Inflammatory macrophage treated with lipopolysaccharide for 1 hour (primary cell): ENCODE measurements at regions not wholly inside any gene's neighbourhood (a gene's known extent, or its start where the extent isn't known, plus 50 kb on each side); places are given as distances from the start of the nearest gene placed in this dataset.
A peak's percentile ranks its signal among the peaks of the same experiment; 100 is the strongest.

Experiments
- DNase-seq, 2 donors: peaks; one replicate each; pipeline ENCODE4 v3.0.0-alpha.2; 2020 to 2022

DNA sequence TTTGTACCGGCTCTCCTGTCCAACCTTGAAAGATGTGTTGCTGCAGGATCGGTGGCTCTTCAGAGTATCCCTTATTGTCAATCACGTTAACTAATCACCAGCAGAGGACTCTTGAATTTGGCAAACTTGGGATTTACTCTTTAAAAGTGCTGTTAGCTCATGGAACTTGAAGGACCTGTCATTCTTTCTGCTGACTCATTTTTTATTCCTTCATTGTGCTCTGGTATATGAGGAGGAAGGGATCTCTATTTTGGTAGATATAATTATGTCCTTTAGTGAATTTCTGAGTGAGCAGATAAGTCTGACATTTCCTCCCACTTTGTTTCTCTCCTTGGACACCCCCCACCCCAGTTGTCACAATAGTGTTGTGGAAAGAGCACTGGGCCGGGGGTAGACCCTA, 175.1 kb upstream of the HDAC9 start:
- no peak for DNase-seq

DNA sequence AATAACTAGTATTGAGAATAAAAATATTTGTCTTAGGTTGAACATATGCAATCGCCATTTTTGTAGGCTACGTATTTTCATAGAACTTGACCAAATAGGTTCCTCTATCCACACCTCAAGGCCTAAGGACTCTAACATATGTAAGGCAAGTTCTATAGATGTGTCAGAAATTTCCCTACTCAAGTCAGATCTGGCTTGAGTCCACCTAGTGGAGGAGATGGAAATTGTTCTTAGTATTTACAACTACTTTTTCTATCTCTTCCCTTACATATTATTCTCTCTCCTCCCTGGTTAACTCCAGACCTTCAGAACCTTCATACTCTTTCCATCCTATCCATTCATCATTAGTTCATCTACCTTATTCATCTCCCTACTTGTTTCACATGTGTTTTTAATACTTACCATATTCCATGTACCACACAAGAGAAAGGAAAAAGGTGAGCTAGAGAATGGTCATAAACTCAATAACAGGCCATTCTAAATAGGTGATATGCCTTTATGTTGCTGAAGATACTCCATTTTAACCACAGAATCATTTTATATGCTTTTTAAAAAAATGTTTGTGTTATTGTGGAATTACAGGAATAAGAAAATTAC, 174.5 kb upstream of the HDAC9 start:
- peak in 1 of 2 donors; percentile 66 for DNase-seq

DNA sequence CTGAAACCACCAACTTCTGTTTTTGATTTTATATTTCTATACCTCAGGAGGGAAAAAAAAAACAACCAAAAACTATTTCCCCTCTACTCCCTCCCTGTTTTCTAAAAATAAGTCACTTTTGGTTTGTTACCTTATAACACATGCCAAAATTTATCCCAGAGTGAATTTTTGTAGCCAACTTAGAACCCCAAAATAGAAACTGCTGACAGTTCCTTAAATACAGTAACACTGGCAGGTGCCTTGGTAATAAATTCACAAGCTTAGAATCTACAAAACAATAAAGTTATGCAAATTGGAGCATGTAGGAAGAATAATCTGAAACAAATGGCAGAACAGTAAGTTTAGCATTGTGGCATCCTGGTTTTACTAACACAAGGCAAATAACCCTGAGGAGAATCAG, 165.0 kb upstream of the HDAC9 start:
- DNase-seq = no peak

DNA sequence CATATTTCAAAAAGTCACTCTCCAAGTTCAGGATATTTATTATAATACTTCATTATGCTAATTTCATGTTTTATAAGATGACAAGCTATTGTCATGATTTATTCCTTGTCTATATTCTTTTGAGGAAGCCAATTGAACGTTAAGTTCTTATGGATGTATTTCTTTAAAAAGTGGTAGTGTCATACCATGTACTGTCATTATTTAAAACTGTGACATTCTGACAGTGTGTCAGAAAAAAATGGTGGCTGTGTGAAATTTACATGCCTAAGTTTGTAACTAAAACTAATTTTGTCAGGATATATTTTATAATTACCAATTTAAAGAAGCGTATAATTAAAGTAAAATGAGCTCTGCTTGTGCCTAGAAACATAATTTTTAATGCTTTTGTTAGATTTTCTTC, 158.9 kb upstream of the HDAC9 start:
- DNase-seq = no peak

DNA sequence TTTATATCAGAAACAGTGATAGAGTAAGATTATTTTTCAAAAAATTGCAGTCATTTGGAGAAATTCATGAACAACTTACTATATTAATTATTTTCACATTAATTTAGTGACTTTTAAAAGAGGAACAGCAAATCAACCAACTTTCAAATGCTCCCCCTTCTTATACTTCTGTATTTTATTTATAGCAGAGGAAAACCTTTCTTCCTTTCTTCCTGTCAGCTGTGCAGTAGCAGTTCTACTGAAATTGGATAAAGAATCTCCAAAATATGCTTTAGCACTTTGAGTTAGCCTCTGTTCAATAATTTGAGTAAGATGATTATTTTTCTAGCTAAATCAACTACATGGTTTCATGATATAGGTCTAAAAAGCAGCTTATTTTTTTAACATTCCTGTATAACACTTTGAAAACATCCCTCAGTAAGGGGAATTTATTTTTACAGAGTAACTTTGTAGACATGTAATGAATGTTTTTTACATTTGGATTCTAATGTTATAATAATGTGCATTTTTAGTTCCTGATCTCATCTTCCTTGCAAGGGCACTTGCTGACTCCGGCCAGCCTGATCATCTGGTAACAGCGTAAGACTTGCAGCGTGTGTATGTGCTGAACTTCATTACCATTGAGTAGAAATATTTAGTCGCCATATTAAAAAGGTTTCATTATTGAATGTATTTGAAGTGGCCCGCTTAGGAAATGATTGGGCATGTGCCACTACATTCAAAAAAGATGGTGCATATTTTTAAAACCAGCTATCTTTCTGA, 158.3 kb upstream of the HDAC9 start:
- DNase-seq = peak; percentile 46 to 73

DNA sequence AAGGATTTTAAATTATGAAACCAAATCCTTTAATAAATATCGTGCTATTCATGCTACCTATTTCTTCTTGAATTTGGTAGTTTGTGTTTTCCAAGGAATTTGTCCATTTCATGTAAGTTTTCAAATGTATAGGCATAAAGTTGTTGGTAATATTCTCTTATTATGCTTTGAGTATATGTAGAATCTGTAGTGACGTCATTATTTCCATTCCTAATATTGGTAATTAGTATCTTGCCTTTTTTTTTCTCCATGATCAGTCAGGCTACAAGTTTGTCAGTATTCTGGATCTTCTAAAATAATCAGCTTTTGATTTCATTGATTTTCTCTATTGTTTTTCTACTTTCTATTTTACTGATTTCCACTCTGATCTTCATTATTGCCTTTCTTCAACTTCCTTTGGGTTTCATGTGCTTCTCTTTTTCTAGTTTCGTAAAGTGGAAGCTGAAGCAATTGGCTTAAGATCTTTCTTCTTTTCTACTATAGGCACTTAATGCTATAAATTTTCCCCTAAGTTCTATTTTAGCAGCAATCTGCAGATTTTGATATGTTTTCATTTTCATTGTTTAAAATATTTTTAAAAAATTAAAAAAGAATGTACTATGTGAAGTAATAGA, 156.5 kb upstream of the HDAC9 start:
- DNase-seq = peak; percentile 39 to 40

DNA sequence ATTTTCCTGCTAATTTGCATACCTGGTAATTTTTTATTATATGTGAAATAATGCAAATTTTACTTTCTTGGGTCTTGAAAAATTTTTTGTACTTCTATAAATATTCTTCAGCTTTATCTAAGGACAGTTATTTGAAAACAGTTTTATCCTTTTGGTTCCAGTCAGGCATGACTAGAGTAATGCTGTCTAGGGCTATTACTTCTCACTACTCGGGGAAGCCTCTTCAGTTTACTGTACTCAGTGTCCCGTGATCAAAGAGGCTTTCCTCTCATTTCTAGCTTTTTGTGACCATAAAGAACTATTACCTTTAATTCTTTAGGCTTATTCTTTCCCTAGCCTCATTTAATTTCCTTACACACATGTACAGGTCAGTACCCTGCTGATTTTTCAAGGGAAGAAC, 153.8 kb upstream of the HDAC9 start:
- no peak for DNase-seq

DNA sequence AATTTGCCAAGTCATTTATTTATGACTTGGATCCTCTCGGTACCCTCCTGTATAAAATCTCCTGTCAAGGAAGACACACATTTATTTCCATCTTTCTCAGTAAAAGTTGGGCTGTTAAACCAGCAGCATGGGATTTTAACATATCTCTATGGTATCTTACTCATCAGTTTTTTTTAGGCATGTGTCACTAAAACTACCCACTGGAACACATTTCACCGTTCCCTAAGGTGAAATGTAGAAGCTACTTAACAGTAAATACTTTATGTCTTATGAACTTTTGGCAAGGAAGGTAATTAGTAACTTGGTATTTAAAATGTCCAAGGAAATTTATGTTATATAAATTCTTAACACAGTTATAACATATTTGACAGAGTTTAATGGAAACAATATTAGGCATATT, 152.5 kb upstream of the HDAC9 start:
- DNase-seq = no peak

DNA sequence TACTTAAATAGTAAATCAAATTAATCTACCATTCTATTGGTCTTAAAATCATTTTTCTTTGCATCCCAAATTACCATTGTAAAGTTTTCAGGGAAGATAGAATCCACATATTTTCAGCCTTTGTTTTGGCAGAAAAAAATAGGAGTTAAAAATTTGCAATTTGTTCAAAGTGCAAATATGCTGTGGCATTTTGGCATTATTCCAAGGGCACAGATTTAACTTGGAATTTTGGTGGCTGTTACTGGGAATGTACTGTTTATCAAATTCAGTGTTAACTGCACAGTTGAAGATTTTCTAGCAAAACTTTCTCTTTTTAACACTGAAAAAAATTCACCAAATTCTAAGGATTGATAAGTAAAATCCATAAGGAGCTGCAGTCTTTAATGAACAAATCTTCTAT, 151.0 kb upstream of the HDAC9 start:
- DNase-seq = no peak

DNA sequence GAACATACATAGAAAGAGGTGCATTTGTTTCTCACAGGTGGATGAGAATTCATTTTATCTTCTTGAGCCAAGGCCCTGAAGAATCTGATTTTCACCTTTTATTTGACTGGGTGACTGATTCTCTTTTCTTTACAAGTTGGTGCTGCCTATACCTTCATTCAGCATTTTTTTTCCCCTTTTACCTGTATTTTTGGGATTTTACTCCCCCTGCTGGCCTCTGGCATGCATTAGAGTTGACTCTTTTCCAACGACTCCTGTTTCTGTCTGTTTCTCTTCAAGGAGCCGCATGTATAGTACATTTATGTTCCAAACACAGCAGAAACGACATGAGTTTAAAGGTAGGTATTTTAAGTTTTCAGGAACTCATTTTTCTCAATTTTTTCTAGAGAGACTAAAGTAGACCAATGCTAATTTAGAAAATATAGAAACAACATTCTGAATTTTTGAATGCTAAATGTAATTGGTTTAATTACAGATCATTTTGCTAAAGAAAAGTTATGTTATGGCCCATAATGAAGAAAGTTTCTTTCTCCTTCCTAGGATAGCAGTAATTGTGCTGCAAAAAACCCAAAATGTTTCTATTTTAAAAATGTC, 149.8 kb upstream of the HDAC9 start:
- DNase-seq = peak in 1 of 2 donors; percentile 75

DNA sequence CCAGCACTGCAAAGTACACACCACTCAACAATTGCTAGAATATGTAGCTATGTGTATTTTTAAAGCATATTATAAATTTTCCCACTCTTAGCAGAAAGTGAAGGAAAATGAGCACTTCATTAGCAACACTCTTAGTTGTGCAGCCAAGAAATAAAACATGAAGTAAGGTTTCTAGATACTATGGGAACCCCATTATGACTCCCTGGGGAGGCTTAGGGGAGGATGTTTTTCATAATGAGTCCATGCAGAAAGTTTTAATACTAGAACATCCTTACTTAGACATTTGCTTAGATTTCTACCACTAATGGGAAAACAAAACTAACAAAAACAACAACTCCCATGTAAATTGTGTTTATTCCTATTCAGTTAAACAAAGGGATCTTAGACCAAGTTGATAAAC, 148.4 kb upstream of the HDAC9 start:
- DNase-seq = no peak

DNA sequence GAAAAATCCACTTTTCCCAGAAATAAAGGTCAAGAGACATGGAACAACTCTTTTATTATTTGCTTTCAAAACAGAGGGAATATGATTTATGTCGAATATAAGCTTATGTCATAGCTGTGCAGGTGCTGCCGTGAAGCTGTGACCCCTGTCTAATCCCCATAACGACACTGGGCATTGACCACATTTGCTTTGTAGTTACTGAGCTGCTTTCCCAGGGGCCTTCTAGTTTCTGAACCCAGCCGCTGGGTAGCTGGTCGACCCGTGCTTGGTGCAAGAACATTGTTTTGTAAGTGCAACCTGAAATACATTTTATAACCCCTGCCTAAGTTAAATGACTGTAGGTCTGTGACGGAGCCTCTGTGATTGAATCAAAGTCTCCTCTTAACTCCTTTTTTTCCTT, 144.9 kb upstream of the HDAC9 start:
- no peak for DNase-seq

DNA sequence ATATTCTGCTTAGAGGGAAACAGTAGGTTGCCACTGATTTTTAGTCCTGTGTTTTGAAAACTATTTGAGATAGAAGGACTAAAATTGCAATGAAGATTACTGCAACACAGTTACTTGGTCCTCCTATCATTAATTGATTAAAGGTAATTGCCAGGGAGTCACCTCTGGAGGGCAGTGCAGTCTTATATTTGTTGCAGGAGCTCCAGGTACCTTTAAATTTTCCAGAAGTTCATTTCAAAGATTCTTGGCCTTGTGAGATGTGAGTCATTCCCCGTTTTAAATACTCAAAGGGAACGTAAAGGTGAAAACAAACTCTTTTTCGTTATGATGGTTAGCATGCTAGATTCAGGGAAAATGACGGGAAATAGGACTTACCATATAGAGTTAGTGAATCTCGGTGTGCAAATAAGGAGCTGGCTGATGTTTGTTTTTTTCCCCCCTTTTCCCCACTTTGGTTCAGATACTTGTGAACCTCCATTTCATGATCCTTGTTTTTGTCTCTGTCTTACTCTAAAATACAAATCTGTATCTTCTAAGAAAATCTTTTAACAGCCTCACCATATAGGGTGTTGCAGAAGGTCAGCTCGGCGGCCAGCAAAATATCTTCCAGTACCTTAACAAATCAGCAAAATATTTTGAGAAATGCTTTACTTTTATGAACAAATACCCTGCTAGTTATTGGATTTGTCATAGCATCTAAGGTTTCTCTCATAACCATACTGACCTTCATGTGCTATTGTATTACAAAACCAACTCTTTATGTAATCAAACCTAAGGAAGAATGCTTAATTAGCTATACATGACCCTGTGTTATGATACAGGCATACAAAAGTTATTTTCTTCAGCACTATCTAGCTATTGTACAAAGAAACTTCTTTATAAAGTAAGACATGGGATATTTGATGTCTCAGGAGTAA, 143.0 kb upstream of the HDAC9 start:
- DNase-seq = peak; percentile 30 to 53

DNA sequence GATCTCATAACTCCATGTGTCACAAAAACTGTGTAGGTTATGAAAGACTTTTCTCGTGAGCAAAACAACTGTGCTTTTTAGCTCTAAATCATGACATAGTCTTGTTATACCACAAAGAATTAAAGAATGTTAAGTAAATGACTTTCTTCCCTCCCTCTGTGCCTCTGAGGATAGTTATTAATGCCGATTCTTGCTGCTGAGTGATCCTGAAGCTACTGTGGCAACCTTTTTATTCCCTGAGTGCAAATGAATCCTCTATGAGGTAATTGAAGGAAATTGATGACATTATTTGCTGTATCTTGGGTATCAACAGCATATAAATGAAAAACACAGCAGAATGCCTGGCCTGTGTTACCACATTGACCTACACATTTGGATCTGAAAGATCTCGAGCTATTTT, 142.2 kb upstream of the HDAC9 start:
- no peak for DNase-seq

DNA sequence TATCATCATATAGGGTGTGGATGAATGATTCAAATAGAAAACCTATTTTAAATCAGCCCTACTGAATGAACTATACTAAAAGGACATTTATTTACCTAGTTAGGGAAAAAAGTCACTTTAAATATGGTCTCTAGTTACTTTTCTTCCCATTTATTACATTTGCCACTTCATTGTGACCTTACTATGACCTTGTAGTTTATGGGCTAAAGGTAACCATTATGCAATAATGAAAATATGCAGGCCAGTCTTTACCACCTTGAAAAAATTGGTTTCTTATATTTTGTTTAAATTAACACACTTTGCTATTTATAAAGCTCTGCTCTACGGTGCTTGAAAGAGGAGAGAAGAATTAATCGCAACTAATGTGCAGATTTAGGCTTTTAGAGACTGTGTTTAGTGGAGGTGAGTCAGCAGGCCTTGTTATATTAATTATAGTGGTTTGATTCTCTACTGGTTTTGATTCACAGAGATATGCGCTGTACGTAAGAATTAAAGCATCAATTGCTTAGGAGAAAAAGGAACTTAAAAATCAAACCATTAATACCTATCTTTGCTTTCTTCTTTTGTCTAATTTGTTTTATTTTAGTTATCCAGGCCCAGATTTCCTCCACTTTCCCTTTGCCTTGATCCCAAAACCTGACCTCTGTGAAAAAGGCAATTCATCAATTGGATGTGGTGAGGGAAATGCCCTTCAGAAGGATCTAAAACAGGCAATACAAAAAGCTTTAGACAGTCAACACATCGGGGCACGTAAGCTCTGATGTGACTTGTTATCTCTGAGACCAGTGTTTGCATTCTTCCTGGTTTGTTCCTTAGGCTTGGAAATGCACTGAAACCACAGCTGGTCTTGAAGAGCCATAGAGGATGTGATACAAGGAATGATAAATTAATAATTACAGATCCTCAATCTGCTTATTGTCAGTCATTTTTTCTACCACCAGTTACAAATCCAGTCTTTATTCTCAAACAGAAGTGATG, 141.2 kb upstream of the HDAC9 start:
- DNase-seq = no peak

DNA sequence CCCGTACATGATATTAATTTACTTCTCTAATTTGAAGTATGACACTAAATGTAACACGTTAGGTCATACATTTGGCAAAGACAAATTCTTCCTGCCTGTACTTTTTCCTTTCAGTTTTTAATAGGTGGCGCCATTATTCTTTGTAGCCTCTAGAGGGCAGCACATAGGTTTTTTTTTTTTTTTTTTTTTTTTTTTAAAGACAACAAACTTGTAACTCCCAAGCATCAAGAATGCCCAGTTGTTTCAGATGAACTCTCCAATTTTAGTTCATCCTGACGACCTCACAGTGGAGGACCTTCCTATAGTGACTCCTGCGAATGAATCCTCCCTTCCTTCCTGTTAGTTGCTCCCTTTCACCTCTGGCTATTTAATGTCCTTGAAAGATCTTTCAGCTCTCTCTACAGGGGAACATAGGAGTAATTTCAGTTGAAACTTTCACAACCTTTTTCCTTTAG, 139.3 kb upstream of the HDAC9 start:
- peak; percentile 79 to 82 for DNase-seq

DNA sequence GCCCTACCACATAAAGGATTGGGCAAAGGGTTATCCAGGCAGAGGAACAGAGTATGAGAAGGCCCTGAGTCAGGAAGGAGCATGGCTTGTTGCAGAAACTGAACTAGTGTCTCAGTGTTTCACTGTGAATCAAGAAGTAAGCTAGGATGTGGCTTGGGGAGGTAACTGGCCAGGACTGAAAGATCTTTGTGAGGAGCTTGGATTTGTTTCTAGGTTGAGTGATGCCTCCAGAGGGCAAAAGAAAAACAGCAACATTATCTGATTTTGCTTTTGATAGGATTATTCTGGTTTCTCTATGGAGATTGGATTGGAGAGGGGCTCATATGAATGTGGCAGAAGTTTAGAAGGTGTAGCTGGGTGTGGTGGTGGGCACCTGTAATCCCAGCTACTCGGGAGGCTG, 137.9 kb upstream of the HDAC9 start:
- DNase-seq = peak in 1 of 2 donors; percentile 18

DNA sequence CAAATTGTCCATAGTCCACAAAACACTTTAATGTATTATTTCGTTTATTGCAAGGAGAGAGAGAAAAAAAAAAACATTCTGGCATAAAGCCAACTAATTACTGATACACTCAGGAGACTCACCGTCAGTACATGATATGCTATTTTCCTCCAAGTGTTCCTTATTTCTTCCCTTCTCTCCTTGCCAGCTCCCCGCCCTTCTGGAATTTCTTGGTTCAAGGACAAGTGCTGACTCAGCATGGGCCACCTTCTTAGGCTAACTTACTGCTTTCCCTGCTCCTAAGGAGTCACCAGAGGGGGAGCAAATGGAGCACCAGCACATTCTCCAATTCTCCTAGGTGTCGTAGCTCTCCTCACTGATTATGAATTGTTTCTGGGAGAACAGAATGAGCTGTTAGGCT, 133.8 kb upstream of the HDAC9 start:
- DNase-seq = no peak

DNA sequence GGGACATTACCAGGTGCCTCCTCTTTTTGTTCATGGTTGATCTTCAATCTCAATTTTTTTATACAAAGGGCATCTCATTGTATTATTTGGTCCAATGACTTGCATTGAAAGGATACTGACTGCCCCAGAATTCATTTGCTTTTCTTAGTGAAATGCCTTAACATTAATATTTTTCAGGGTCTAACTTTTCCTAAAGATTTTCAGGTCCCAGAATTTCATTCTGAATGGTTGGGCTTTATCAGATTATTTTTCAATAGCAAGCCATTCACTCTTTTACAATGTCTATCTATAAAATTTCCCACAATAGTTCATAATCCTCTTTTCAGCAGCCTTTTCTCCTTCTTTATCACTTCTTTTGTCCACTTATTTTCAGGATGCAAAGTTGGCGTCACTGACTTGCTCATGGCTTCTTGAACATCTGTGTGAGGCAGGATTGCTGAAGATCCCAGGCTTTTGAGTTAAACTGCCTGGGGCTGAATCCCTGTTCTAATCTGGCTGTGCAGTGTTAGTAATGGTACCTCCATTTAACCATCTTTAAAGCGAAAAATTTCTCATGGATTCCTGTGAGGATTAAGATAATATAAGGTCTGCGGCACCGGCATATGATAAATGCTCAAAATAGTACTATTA, 131.7 kb upstream of the HDAC9 start:
- DNase-seq = no peak

DNA sequence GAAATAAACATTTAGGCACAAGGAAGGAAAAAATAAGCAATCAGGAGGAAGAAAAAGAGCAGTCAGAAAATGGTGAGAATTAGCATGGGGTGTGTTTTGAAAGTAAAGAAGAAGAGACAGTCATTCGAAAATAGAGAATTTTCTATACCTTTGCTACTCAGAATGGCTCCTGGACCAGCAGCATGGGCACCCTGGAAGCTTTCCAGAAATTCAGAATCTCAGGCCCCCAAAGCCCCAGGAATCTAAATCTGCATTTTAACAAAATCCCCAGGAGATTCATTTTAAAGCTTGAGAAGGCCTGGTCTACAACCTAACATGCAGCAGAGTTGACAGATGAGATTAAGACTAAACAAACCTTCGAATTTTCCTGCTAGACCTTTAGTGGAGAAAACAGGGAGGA, 131.2 kb upstream of the HDAC9 start:
- DNase-seq = no peak

DNA sequence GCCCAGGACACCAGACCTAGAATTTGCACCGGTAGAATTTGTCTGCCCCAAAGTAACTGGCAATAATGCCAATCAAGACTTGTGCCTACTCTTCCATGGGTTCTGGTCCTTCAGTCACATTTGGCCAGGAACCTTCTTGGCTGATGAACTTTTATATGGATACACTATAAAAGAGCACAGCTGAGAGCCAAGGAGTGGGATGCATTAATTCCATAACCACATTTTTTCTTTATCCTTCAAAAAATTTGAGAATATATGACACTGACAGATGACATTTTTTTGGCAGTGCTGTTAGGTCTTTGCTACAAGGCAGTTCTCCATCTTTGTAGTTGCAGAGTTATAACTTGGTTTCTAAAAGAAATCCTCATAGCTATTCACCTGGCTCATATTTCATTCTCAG, 129.2 kb upstream of the HDAC9 start:
- no peak for DNase-seq
